ENCODE measurements at regions not wholly inside any gene's neighbourhood (a gene's known extent, or its start where the extent isn't known, plus 50 kb on each side); places are given as distances from the start of the nearest gene placed in this dataset.
A peak's percentile ranks its signal among the peaks of the same experiment; 100 is the strongest.
"Not testable (repeated sequence)": the region's sequence is repeated elsewhere in the genome, so short reads cannot be mapped to it uniquely, and the experiment has no call there.

DNA sequence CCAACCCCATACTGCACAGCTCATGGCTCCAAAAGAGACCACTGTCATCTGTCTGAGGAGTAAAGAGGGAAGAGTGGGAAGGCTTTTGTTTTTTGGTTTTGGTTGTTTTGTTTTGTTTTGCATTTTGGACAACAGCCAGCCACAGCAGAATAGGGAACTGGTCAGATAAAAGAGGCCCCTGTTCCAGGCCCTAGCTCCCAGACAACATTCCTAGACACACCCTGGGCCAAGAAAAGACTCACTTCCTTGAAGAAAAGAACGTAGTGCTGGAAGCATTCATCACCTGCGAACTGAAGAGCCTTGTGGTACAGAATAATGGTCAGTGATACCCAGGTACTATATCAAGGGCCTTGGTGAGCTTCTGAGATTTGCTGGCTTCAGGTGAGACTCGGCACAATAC is 619.4 kb upstream of the SPANXN1 start:
- dilution Hi-C loops (cut with MboI; ENCODE audit: extremely low pct_ligation_motif_present, low sequenced_read_pairs), result no loop called here
- Histone ChIP-seq H4K20me1 (ENCODE audit: control insufficient read depth, extremely low read depth, insufficient read depth, low read length) (no peaks in the 10 kb centered on the region), H2AFZ (ENCODE audit: control insufficient read depth, low read length) (no peak overlapping the region), H3K79me2 (ENCODE audit: control insufficient read depth, insufficient read depth, low read length) (no peaks in the 10 kb centered on the region), H3K9me3 (ENCODE audit: control insufficient read depth, low read depth, low read length) (no peaks in the 10 kb centered on the region), H3K4me3 (ENCODE audit: control insufficient read depth in 2 of 3, extremely low read depth in 1 of 3, insufficient read depth in 2 of 3, low read depth in 1 of 3, low read length in 3 of 3) (no peak overlapping the region), H3K36me3 (ENCODE audit: control insufficient read depth in 2 of 2, extremely low read depth in 1 of 2, insufficient read depth in 2 of 2, low read length in 2 of 2) (no peaks in the 10 kb centered on the region), H3K9me1 (ENCODE audit: control insufficient read depth, extremely low read depth, insufficient read depth, low read length) (no peaks in the 10 kb centered on the region), H3K27me3 (ENCODE audit: control insufficient read depth, extremely low read depth, insufficient read depth, low read length) (no peaks in the 10 kb centered on the region), H3K4me1 (ENCODE audit: control insufficient read depth, extremely low read depth, insufficient read depth, low read length) (no peaks in the 10 kb centered on the region), H3K4me2 (ENCODE audit: control insufficient read depth, extremely low read depth, insufficient read depth, low read depth, low read length) (peak overlapping the region; percentile 10), H3K9ac (ENCODE audit: control insufficient read depth, extremely low read depth, insufficient read depth, low read length) (no peak overlapping the region), H3K27ac (ENCODE audit: control insufficient read depth, insufficient read depth, low read length) (no peak overlapping the region)
- TF ChIP-seq, protein P1, sequence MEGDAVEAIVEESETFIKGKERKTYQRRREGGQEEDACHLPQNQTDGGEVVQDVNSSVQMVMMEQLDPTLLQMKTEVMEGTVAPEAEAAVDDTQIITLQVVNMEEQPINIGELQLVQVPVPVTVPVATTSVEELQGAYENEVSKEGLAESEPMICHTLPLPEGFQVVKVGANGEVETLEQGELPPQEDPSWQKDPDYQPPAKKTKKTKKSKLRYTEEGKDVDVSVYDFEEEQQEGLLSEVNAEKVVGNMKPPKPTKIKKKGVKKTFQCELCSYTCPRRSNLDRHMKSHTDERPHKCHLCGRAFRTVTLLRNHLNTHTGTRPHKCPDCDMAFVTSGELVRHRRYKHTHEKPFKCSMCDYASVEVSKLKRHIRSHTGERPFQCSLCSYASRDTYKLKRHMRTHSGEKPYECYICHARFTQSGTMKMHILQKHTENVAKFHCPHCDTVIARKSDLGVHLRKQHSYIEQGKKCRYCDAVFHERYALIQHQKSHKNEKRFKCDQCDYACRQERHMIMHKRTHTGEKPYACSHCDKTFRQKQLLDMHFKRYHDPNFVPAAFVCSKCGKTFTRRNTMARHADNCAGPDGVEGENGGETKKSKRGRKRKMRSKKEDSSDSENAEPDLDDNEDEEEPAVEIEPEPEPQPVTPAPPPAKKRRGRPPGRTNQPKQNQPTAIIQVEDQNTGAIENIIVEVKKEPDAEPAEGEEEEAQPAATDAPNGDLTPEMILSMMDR (optimal IDR thresholded peaks at IDR 0.05 in 1 of 3, IDR thresholded peaks at IDR 0.05 in 1 of 3, conservative IDR thresholded peaks at IDR 0.05 in 1 of 3; ENCODE audit: extremely low read depth in 1 of 3, insufficient read depth in 2 of 3, low read length in 3 of 3), result no peak
- TF ChIP-seq EZH2 (IDR thresholded peaks at IDR 0.05; ENCODE audit: low read length), result no peak
- FAIRE-seq (no peak), DNase-seq (ENCODE audit: low read depth, low spot score) (no peak)

DNA sequence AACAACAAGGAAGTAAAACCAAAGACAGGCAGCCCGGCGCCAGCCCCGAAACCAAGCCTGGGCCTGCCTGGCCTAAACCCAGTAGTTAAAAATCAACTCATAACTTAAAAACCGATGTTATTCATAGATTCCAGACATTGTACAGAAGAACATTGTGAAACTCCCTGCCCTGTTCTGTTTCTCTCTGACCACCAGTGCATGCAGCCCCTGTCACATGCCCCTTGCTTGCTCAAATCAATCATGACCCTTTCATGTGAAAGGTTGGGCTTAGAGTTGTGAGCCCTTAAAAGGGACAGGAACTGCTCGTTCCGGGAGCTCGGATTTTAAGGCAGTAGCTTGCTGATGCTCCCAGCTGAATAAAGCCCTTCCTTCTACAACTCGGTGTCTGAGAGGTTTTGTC is 612.9 kb upstream of the SPANXN1 start:
- not testable (repeated sequence) for FAIRE-seq

DNA sequence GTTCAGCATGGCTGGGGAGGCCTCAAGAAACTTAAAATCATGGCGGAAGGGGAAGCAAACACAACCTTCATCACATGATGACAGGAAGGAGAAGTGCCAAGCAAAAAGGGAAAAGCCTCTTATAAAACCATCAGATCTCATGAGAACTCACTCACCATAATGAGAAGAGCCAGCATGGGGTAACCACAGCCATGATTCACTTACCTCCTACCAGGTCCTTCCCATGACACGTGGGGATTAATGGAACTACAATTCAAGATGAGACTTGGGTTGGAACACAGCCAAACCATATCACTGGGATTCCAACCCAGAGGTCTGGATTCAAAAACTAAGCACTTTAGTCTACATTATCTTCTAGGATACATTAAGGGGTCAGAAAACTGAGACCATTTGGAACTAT is 609.6 kb upstream of the SPANXN1 start:
- Histone ChIP-seq H3K36me3 (ENCODE audit: control insufficient read depth in 2 of 2, extremely low read depth in 1 of 2, insufficient read depth in 2 of 2, low read length in 2 of 2) (no peaks in the 10 kb centered on the region), H3K9ac (ENCODE audit: control insufficient read depth, extremely low read depth, insufficient read depth, low read length) (no peak overlapping the region), H4K20me1 (ENCODE audit: control insufficient read depth, extremely low read depth, insufficient read depth, low read length) (no peaks in the 10 kb centered on the region), H3K27ac (ENCODE audit: control insufficient read depth, insufficient read depth, low read length) (no peak overlapping the region), H2AFZ (ENCODE audit: control insufficient read depth, low read length) (no peak overlapping the region), H3K4me3 (ENCODE audit: control insufficient read depth in 2 of 3, extremely low read depth in 1 of 3, insufficient read depth in 2 of 3, low read depth in 1 of 3, low read length in 3 of 3) (no peak overlapping the region), H3K9me1 (ENCODE audit: control insufficient read depth, extremely low read depth, insufficient read depth, low read length) (no peaks in the 10 kb centered on the region), H3K9me3 (ENCODE audit: control insufficient read depth, low read depth, low read length) (no peaks in the 10 kb centered on the region), H3K4me1 (ENCODE audit: control insufficient read depth, extremely low read depth, insufficient read depth, low read length) (no peaks in the 10 kb centered on the region), H3K79me2 (ENCODE audit: control insufficient read depth, insufficient read depth, low read length) (no peaks in the 10 kb centered on the region), H3K27me3 (ENCODE audit: control insufficient read depth, extremely low read depth, insufficient read depth, low read length) (no peaks in the 10 kb centered on the region), H3K4me2 (ENCODE audit: control insufficient read depth, extremely low read depth, insufficient read depth, low read depth, low read length) (no peak overlapping the region)
- FAIRE-seq, result no peak
- dilution Hi-C loops (cut with MboI; ENCODE audit: extremely low pct_ligation_motif_present, low sequenced_read_pairs), result no loop called here
- TF ChIP-seq EZH2 (IDR thresholded peaks at IDR 0.05; ENCODE audit: low read length), result no peak
- TF ChIP-seq, protein P1 (optimal IDR thresholded peaks at IDR 0.05 in 1 of 3, IDR thresholded peaks at IDR 0.05 in 1 of 3, conservative IDR thresholded peaks at IDR 0.05 in 1 of 3; ENCODE audit: extremely low read depth in 1 of 3, insufficient read depth in 2 of 3, low read length in 3 of 3), result no peak
- DNase-seq (ENCODE audit: low read depth, low spot score), result no peak

More for the DNA sequence above, 612.9 kb upstream of the SPANXN1 start:
- H3K4me1 ChIP-seq (ENCODE audit: control insufficient read depth, extremely low read depth, insufficient read depth, low read length); H3K4me3 ChIP-seq (ENCODE audit: control insufficient read depth in 2 of 3, extremely low read depth in 1 of 3, insufficient read depth in 2 of 3, low read depth in 1 of 3, low read length in 3 of 3); H3K79me2 ChIP-seq (ENCODE audit: control insufficient read depth, insufficient read depth, low read length); H3K9ac ChIP-seq (ENCODE audit: control insufficient read depth, extremely low read depth, insufficient read depth, low read length); H3K36me3 ChIP-seq (ENCODE audit: control insufficient read depth in 2 of 2, extremely low read depth in 1 of 2, insufficient read depth in 2 of 2, low read length in 2 of 2); DNase-seq (ENCODE audit: low read depth, low spot score); H4K20me1 ChIP-seq (ENCODE audit: control insufficient read depth, extremely low read depth, insufficient read depth, low read length); H3K9me1 ChIP-seq (ENCODE audit: control insufficient read depth, extremely low read depth, insufficient read depth, low read length); H3K27me3 ChIP-seq (ENCODE audit: control insufficient read depth, extremely low read depth, insufficient read depth, low read length); dilution Hi-C loops (cut with MboI; ENCODE audit: extremely low pct_ligation_motif_present, low sequenced_read_pairs); H3K9me3 ChIP-seq (ENCODE audit: control insufficient read depth, low read depth, low read length); H3K4me2 ChIP-seq (ENCODE audit: control insufficient read depth, extremely low read depth, insufficient read depth, low read depth, low read length); H3K27ac ChIP-seq (ENCODE audit: control insufficient read depth, insufficient read depth, low read length): not testable (repeated sequence)
- peak overlapping the region; percentile 12 for H2AFZ ChIP-seq (ENCODE audit: control insufficient read depth, low read length)
